PFSK-1 (cell line): ENCODE measurements at regions not wholly inside any gene's neighbourhood (a gene's known extent, or its start where the extent isn't known, plus 50 kb on each side); places are given as distances from the start of the nearest gene placed in this dataset.

Experiments used
- POLR2AphosphoS5 ChIP-seq: IDR thresholded peaks from 2 replicates; pipeline ENCODE4 v1.6.1; 2012; ENCODE audit warnings: low read depth, mild to moderate bottlenecking, control low read depth, low read length, moderate library complexity
- REST ChIP-seq, 2 experiments: IDR thresholded peaks; 2 replicates each; pipeline versions ENCODE4 v1.6.1 to v1.8.0; 2011 to 2012; ENCODE audit warnings: low read depth in 2 of 2, low read length in 2 of 2, control low read depth in 1 of 2, inconsistent platforms in 1 of 2, mild to moderate bottlenecking in 1 of 2, moderate library complexity in 1 of 2; ENCODE audit not compliant: insufficient read depth in 1 of 2
- SIN3A ChIP-seq: IDR thresholded peaks from 2 replicates; pipeline ENCODE4 v1.6.1; 2012; ENCODE audit warnings: mild to moderate bottlenecking, low read length, moderate library complexity, borderline replicate concordance; ENCODE audit not compliant: insufficient read depth
- TAF1 ChIP-seq: IDR thresholded peaks from 2 replicates; pipeline ENCODE4 v1.6.1; 2012; ENCODE audit warnings: low read length, control low read depth, borderline replicate concordance; ENCODE audit not compliant: insufficient read depth

DNA sequence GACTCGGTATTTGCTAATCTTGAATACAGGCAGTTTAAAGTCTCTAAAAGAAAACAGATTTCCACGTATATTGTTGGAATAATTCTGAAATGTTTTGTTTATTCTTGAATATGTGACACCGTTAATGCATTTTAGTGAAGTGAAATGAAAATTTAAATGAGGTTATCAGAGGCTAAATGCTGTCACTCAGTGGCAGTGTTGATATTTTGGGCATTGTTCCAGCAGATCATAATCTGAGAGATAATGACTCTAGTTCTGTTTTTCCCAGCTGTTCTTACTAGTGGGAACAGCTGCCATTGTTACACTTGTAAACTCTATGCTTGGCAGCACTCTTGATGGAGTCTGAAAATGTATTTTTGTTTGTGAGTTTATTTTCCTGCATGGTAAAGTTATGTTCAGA is 365.6 kb upstream of the SLC10A2 start:
- TF ChIP-seq POLR2AphosphoS5 (no peak), REST (IDR thresholded peaks at IDR 0.05; ENCODE audit: insufficient read depth in 1 of 2, low read depth in 2 of 2, low read length in 2 of 2) (no peak), TAF1 (no peak), SIN3A (no peak)
